ENCODE measurements at regions not wholly inside any gene's neighbourhood (a gene's known extent, or its start where the extent isn't known, plus 50 kb on each side); places are given as distances from the start of the nearest gene placed in this dataset.

- no peak for TF ChIP-seq CTCF (IDR thresholded peaks at IDR 0.05; ENCODE audit: extremely low read depth, missing control alignments)
- no peak for DNase-seq (ENCODE audit: low spot score)
Observed at GRCh38 chr20:12252793-12253192, 335.1 kb downstream of the BTBD3 start.

- no peak for DNase-seq (ENCODE audit: low spot score)
- no peak for TF ChIP-seq CTCF (IDR thresholded peaks at IDR 0.05; ENCODE audit: extremely low read depth, missing control alignments)
Observed at GRCh38 chr20:12255461-12255970, 337.8 kb downstream of the BTBD3 start.

GRCh38 chr20:12256806-12257205 lies 339.1 kb downstream of the BTBD3 start:
- no peak for DNase-seq (ENCODE audit: low spot score)
- no peak for TF ChIP-seq CTCF (IDR thresholded peaks at IDR 0.05; ENCODE audit: extremely low read depth, missing control alignments)

- no peak for TF ChIP-seq CTCF (IDR thresholded peaks at IDR 0.05; ENCODE audit: extremely low read depth, missing control alignments)
- no peak for DNase-seq (ENCODE audit: low spot score)
Observed at GRCh38 chr20:12262747-12263146, 345.1 kb downstream of the BTBD3 start.

- TF ChIP-seq CTCF (IDR thresholded peaks at IDR 0.05; ENCODE audit: extremely low read depth, missing control alignments) = no peak
- DNase-seq (ENCODE audit: low spot score) = no peak
Observed at GRCh38 chr20:12264711-12265110, 347.0 kb downstream of the BTBD3 start.

GRCh38 chr20:12265662-12266061 lies 348.0 kb downstream of the BTBD3 start:
- DNase-seq (ENCODE audit: low spot score) = no peak
- TF ChIP-seq CTCF (IDR thresholded peaks at IDR 0.05; ENCODE audit: extremely low read depth, missing control alignments) = no peak

- DNase-seq (ENCODE audit: low spot score) = no peak
- no peak for TF ChIP-seq CTCF (IDR thresholded peaks at IDR 0.05; ENCODE audit: extremely low read depth, missing control alignments)
Observed at GRCh38 chr20:12269579-12269978, 351.9 kb downstream of the BTBD3 start.

Measured in GM20000 (cell line).